H1 (cell line): ENCODE measurements at regions not wholly inside any gene's neighbourhood (a gene's known extent, or its start where the extent isn't known, plus 50 kb on each side); places are given as distances from the start of the nearest gene placed in this dataset.

Source experiments
- CEBPB ChIP-seq: IDR thresholded peaks from 2 replicates; pipeline ENCODE4 v1.6.1; 2012; ENCODE audit warnings: low read depth, low read length
- E2F6 ChIP-seq: IDR thresholded peaks from 2 replicates; pipeline ENCODE4 v1.6.1; 2012; ENCODE audit warnings: inconsistent platforms
- GABPA ChIP-seq: IDR thresholded peaks from 2 replicates; pipeline ENCODE4 v1.6.1; 2011; ENCODE audit warnings: mild to moderate bottlenecking, low read length, moderate library complexity, borderline replicate concordance; ENCODE audit not compliant: insufficient read depth
- POU5F1 ChIP-seq: IDR thresholded peaks from 2 replicates; pipeline ENCODE4 v1.6.1; 2011; ENCODE audit warnings: low read depth, mild to moderate bottlenecking, low read length, moderate library complexity
- RFX5 ChIP-seq: IDR thresholded peaks from 2 replicates; pipeline ENCODE4 v1.6.1; 2011; ENCODE audit warnings: low read depth, low read length, improper control_type of control experiment, borderline replicate concordance
- SUZ12 ChIP-seq: fragments of 200-600 bp; sonication (generic); IDR thresholded peaks from 2 replicates; pipeline ENCODE4 v1.6.1; 2012; ENCODE audit warnings: mild to moderate bottlenecking, inconsistent platforms, low read length, moderate library complexity, mixed read lengths

DNA sequence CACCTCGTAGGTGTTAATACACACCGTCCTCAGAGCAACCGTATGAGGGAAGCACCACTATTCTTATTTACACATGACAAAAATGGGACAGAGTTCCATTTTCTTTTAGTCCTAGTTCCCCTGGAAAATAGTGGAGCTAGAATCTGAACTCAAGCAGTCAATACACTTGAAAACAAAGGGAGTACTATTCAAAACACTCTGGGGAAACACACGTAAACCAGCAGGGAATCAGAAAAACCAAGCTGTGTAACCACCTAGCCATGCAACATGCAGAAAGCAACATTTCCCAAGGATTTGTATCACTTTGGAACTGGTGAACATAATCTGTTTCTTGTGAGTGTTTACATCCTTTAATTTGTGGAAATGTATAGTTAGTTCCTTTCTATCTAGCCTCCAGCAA lies 208.2 kb downstream of the UBE2E3 start (continued):
- TF ChIP-seq CEBPB (no peak), SUZ12 (no peak), GABPA (no peak), E2F6 (no peak), POU5F1 (no peak), RFX5 (no peak)
